PC-3 (cell line): ENCODE measurements at regions not wholly inside any gene's neighbourhood (a gene's known extent, or its start where the extent isn't known, plus 50 kb on each side); places are given as distances from the start of the nearest gene placed in this dataset.

Experiments
- ATAC-seq: fragments of 200-7000 bp; cut with Tn5 transposase; 2 replicates; pipeline ENCODE4 v1.9.1; 2020; ENCODE audit warnings: mild to moderate bottlenecking, moderate library complexity
- BruUV-seq: library from RNA; stranded (reverse); fragments of 400-500 nt; replicated peaks from 2 replicates; lab custom pipeline; 2021; lab: Mats Ljungman, UMichigan
- CTCF ChIA-PET: fragments of 300-600 bp; sonication (Branson Sonifier 250); formaldehyde crosslinking; loops from one replicate; lab custom pipeline; 2022; ENCODE audit warnings: antibody characterized with exemption; lab: Charles Lee
- POLR2A ChIA-PET: fragments of 300-600 bp; sonication (Branson Sonifier 250); formaldehyde crosslinking; loops from one replicate; lab custom pipeline; 2022; ENCODE audit warnings: antibody characterized with exemption; ENCODE audit not compliant: unreplicated experiment; lab: Charles Lee
- DNase-seq: peaks from one replicate; pipeline ENCODE4 v3.0.0-alpha.2; 2015
- H2AFZ ChIP-seq: fragments of 300-600 bp; sonication (generic); 2 replicates; pipeline ENCODE4 v1.6.0; 2016; ENCODE audit warnings: antibody characterized with exemption, low read length
- H3F3A ChIP-seq: fragments of 300-600 bp; sonication (generic); one replicate; pipeline ENCODE4 v1.6.0; 2017; ENCODE audit warnings: antibody characterized with exemption, low read length, control low read depth, mild to moderate bottlenecking; ENCODE audit not compliant: unreplicated experiment
- H3K27ac ChIP-seq: fragments of 300-600 bp; sonication (generic); 2 replicates; pipeline ENCODE4 v1.5.1; 2016; ENCODE audit warnings: mild to moderate bottlenecking, low read length
- H3K27me3 ChIP-seq: fragments of 300-600 bp; sonication (generic); 2 replicates; pipeline ENCODE4 v1.6.1; 2016; ENCODE audit warnings: low read length, mixed read lengths
- H3K36me3 ChIP-seq: fragments of 300-600 bp; sonication (generic); 2 replicates; pipeline ENCODE4 v1.6.1; 2016; ENCODE audit warnings: low read depth, mixed run types, low read length, mixed read lengths
- H3K4me1 ChIP-seq: fragments of 300-600 bp; sonication (generic); 2 replicates; pipeline ENCODE4 v1.5.1; 2016; ENCODE audit warnings: low read length; ENCODE audit not compliant: insufficient read depth
- H3K4me2 ChIP-seq: fragments of 300-600 bp; sonication (generic); 2 replicates; pipeline ENCODE4 v1.6.0; 2016; ENCODE audit warnings: low read length
- H3K4me3 ChIP-seq: fragments of 300-600 bp; sonication (generic); 2 replicates; pipeline ENCODE4 v1.5.1; 2016; ENCODE audit warnings: mild to moderate bottlenecking, low read length, mixed read lengths
- H3K79me2 ChIP-seq: fragments of 300-600 bp; sonication (generic); 2 replicates; pipeline ENCODE4 v1.6.1; 2017; ENCODE audit warnings: low read length, mixed read lengths
- H3K9ac ChIP-seq: fragments of 300-600 bp; sonication (generic); 2 replicates; pipeline ENCODE4 v1.6.0; 2016; ENCODE audit warnings: mild to moderate bottlenecking, low read length
- H3K9me2 ChIP-seq: fragments of 300-600 bp; sonication (generic); replicated peaks from 2 replicates; pipeline ENCODE4 v1.6.1; 2016; ENCODE audit warnings: mixed run types, low read length, mixed read lengths
- H3K9me3 ChIP-seq: fragments of 300-600 bp; sonication (generic); 2 replicates; pipeline ENCODE4 v1.6.1; 2016; ENCODE audit warnings: low read length, mixed read lengths
- H4K20me1 ChIP-seq: fragments of 300-600 bp; sonication (generic); 2 replicates; pipeline ENCODE4 v1.6.1; 2016; ENCODE audit warnings: low read length, mixed read lengths
- CTCF ChIP-seq: fragments of 300-600 bp; sonication (generic); conservative IDR thresholded peaks from 2 replicates; pipeline ENCODE4 v1.5.1; 2017; ENCODE audit warnings: antibody characterized with exemption, low read depth, mild to moderate bottlenecking, low read length
- EZH2 ChIP-seq: fragments of 300-600 bp; sonication (generic); IDR thresholded peaks from one replicate; pipeline ENCODE4 v1.6.1; 2017; ENCODE audit warnings: antibody characterized with exemption, mild to moderate bottlenecking, low read length; ENCODE audit not compliant: unreplicated experiment
- EZH2phosphoT487 ChIP-seq: fragments of 300-600 bp; sonication (generic); IDR thresholded peaks from 2 replicates; pipeline ENCODE4 v1.6.1; 2018; ENCODE audit warnings: mild to moderate bottlenecking, antibody characterized with exemption, low read length, borderline replicate concordance
- intact Hi-C: fragments of 100-400 bp; cut with micrococcal nuclease; formaldehyde crosslinking; loops from 2 replicates; pipeline ENCODE4 v1.9.0; 2023

DNA sequence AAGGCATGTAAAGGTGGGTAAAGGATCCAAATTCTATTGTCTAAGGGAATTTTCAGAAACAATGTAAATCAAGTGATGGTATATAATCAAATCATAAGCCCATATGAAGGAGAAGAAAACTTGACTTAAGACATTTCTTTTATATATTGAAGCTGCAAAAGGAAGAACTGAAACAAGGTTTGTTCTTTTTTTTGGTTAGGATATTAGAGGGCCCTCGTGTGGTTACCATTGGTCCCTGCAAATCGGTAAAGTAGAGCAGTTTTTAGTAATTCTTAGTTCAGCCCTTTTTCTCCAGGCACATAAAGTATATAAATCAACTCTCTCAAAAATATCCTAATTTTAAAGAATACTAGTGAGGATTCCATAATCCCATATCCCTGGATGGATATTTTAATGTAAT is 105.6 kb upstream of the STK17B start:
- Histone ChIP-seq H3K27me3 (no peaks in the 10 kb centered on the region), H3K9me2 (no peaks in the 10 kb centered on the region), H3K4me1 (peaks cover 30% of the 10 kb centered on the region), H3K79me2 (no peaks in the 10 kb centered on the region), H3K9me3 (no peaks in the 10 kb centered on the region), H3K9ac (no peak overlapping the region), H3K4me3 (no peak overlapping the region), H2AFZ (no peak overlapping the region), H3K4me2 (no peak overlapping the region), H3F3A (no peaks in the 10 kb centered on the region), H3K27ac (no peak overlapping the region; the same call in 1 of the 2 replicates), H4K20me1 (no peaks in the 10 kb centered on the region), H3K36me3 (no peaks in the 10 kb centered on the region)
- ATAC-seq (no peak), DNase-seq (peak; percentile 59)
- intact Hi-C loops, result loop anchor here (1.0 to 2.0 kb wide), 4 partner anchors 44 to 198 kb away; no protein-coding TSS in a partner anchor
- ChIA-PET POLR2A (interaction anchor here (0.6 kb wide), 2 partner anchors 14 to 44 kb away, joined by 3 read pairs; no protein-coding TSS in a partner anchor), CTCF (interaction anchor here (0.6 to 1.0 kb wide), 4 partner anchors 15 to 913 kb away, joined by 3 read pairs; no protein-coding TSS in a partner anchor)
- no TSS peak for BruUV-seq
- TF ChIP-seq CTCF (peak; percentile 86), EZH2phosphoT487 (no peak), EZH2 (no peak)

GRCh38 chr2:196278491-196278911 is 107.1 kb upstream of the STK17B start:
- H3K9me3 ChIP-seq, result no peaks in the 10 kb centered on the region
- peak overlapping the region; percentile 45 for H3K27ac ChIP-seq
- BruUV-seq, result no TSS peak
- CTCF ChIA-PET, result interaction anchor here (0.6 to 1.3 kb wide), 4 partner anchors 19 to 200 kb away, joined by 3 to 7 read pairs (median 4); no protein-coding TSS in a partner anchor
- ATAC-seq (peak; percentile 69), DNase-seq (peak; percentile 73)
- H3K79me2 ChIP-seq, result no peaks in the 10 kb centered on the region
- POLR2A ChIA-PET, result interaction anchor here (0.6 kb wide), 1 partner anchor 29 kb away, joined by 3 read pairs; no protein-coding TSS in a partner anchor
- H2AFZ ChIP-seq, result peak overlapping the region; percentile 60
- intact Hi-C loops, result loop anchor here (1.0 kb wide), 1 partner anchor 13 kb away; no protein-coding TSS in a partner anchor
- peak overlapping the region; percentile 28; the same call in 1 of the 2 replicates for H3K4me3 ChIP-seq
- TF ChIP-seq EZH2phosphoT487 (no peak), EZH2 (no peak), CTCF (no peak)
- no peaks in the 10 kb centered on the region for H3F3A ChIP-seq
- H3K36me3 ChIP-seq, result no peaks in the 10 kb centered on the region
- no peaks in the 10 kb centered on the region for H3K27me3 ChIP-seq
- H3K4me2 ChIP-seq, result peak overlapping the region; percentile 61
- peaks cover 30% of the 10 kb centered on the region for H3K4me1 ChIP-seq
- peak overlapping the region; percentile 28; the same call in 1 of the 2 replicates for H3K9ac ChIP-seq
- H3K9me2 ChIP-seq, result no peaks in the 10 kb centered on the region
- no peaks in the 10 kb centered on the region for H4K20me1 ChIP-seq

GRCh38 chr2:196279541-196279940 is 108.2 kb upstream of the STK17B start:
- no peaks in the 10 kb centered on the region for H3K79me2 ChIP-seq
- peaks cover 31% of the 10 kb centered on the region for H3K4me1 ChIP-seq
- no peak overlapping the region for H3K27ac ChIP-seq
- H3K9ac ChIP-seq, result no peak overlapping the region
- BruUV-seq, result no TSS peak
- H3K4me2 ChIP-seq, result no peak overlapping the region
- intact Hi-C loops, result no loop called here
- no peak overlapping the region for H2AFZ ChIP-seq
- H4K20me1 ChIP-seq, result no peaks in the 10 kb centered on the region
- H3K9me2 ChIP-seq, result no peaks in the 10 kb centered on the region
- CTCF ChIA-PET, result interaction anchor here (0.6 kb wide), 1 partner anchor 1098 kb away, joined by 5 read pairs; no protein-coding TSS in a partner anchor
- POLR2A ChIA-PET, result no interaction called here
- no peaks in the 10 kb centered on the region for H3F3A ChIP-seq
- DNase-seq, result no peak
- no peaks in the 10 kb centered on the region for H3K27me3 ChIP-seq
- no peak overlapping the region for H3K4me3 ChIP-seq
- no peaks in the 10 kb centered on the region for H3K36me3 ChIP-seq
- no peak for ATAC-seq
- H3K9me3 ChIP-seq, result no peaks in the 10 kb centered on the region
- TF ChIP-seq CTCF, result no peak
- no peak for TF ChIP-seq EZH2
- TF ChIP-seq EZH2phosphoT487, result no peak
